Activated T-cell treated with anti-CD3 and anti-CD28 coated beads, Interleukin-2, amount 50 U/mL, for 48 hours (primary cell): ENCODE measurements at regions not wholly inside any gene's neighbourhood (a gene's known extent, or its start where the extent isn't known, plus 50 kb on each side); places are given as distances from the start of the nearest gene placed in this dataset.

ENCODE experiments used
- DNase-seq, 2 experiments: peaks; one replicate each; pipeline ENCODE4 v3.0.0-alpha.2; 2020

GRCh38 chr3:189118896-189119295 is 52.9 kb upstream of the TPRG1 start:
- no peak for DNase-seq

DNA sequence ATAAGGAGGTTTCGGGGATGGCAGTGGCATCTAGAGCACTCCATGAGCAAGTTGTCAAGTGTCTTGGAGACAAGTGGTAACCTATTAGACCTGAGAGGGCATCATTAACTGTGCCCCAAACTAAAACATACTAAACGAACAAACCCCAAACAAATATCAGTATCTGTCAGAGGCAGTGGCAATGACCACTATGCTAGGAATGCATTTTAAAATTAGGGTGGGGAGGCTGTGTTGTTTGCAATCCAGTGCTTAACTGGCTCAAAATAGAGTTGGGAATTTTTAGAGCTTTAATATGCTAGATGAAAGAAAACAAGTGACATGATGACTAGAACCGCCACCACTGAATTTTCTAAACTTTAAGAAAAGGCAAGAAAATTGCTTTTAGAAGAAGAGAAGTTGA is 51.8 kb upstream of the TPRG1 start:
- DNase-seq, result no peak

DNA sequence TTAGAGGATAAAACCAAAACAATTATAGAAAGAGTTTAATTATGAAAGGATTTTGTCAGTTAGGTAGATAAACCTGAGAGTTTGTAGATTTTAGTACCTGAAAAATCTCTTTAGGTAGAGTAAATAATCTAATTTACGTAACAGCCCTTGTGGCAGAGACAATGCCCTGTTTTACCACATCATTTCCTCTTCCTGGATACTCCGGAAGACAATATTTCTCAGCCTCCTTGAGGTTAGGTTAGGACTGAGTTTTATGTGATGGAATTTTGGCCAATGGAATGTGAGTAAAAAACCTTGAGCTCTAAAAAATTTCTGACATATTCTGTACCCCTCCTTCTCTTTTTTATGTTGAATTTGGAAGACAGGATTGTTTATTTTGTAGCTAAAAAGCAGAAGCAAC is 50.7 kb upstream of the TPRG1 start:
- no peak for DNase-seq
